Activated CD8-positive, alpha-beta memory T cell treated with anti-CD3 and anti-CD28 coated beads, Interleukin-2, amount 50 U/mL, for 4 hours (primary cell): ENCODE measurements at regions not wholly inside any gene's neighbourhood (a gene's known extent, or its start where the extent isn't known, plus 50 kb on each side); places are given as distances from the start of the nearest gene placed in this dataset.

Source experiments
- DNase-seq: peaks from one replicate; pipeline ENCODE4 v3.0.0-alpha.2; 2020

DNA sequence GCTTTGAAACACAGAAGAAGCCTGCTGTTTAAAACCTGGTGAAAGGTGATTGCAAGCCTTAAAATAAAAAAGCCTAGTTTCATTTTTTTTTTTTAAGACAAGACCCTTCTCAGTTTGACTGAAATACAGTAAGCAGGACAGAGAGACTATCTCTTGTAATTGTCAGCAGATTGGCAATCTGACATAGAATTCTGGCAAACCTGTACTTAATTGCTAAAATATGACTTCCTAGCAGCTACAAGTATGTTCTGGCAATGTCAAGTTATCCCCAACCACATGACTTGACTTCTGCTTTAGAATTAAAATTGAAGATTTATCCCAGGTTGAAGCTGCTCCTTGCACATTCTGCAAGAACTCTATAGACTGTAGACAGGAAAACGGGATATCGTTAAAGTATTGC lies 232.8 kb upstream of the NR2F2 start:
- DNase-seq: no peak

DNA sequence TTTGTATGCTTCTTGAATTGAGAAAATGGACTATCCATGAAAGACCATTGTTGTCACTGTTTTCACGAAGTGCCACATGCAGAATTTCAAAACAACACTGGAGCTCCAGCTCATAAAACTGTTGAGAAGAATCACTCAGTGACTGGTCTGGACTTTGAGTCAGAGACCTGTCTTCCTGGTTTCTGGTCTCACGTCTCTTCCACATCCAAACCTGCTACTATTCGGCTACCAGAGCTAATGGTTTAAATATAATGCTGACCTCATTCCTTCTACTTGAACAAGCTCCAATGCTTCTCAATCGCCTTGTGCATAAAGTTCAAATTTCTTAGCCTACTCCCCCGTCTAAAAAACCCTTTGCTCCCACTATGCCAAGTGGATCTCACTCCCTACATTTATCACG lies 227.9 kb upstream of the NR2F2 start:
- no peak for DNase-seq

DNA sequence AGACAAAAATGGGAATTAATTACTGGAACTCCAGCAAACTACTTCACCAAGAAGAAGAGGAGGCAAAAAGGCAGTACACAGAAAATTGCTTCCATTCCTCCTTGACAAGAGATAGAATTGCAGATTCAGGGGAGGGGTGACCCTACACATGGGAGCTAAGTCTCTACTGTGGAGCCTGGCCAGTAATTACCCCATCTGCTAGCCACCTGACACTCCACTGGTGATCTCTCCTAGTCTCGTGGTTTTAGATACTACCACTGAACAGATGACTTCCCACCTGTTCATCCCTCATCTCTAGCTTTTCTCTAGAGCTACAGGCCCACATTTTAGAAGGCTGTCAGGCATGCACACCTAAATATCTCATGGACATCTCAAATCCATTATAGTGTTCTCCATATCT lies 224.3 kb upstream of the NR2F2 start:
- no peak for DNase-seq

DNA sequence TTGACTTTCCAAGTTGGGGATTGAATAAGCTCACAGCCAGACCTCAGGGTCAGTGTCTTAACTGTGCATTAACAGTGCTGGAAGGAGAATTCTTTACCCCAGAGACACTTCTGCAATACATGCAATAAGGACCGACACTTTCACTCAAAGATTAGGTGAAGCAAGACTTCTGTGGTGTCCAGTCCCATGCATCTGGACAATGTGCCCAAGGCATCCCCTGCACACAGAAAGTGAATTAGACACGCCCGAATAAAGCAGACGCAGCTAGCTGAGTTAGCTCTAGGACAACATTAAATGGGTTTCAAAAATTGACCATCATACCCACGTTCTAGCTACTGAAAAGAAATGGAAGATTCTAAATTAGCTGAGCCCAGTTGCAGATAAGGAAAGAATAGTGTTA lies 223.9 kb upstream of the NR2F2 start:
- no peak for DNase-seq

DNA sequence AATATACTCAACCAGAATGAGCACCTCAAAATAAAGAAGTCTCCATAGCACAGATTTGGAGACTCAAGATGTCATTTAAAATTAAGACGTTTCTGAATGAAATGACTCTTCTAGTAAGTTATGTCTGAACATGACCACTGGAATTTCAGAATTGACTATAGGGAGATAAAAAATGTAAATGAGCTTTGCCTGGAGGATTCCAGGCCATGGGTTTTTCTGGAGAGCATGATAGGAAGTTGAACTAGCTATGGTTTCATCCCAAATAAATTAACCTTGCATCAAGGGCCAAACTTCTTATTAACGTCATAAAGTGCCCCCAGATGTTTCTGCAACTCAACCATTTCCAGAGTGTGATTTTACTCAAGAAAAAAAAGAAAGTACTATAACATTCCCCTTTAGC lies 222.6 kb upstream of the NR2F2 start:
- DNase-seq: no peak

DNA sequence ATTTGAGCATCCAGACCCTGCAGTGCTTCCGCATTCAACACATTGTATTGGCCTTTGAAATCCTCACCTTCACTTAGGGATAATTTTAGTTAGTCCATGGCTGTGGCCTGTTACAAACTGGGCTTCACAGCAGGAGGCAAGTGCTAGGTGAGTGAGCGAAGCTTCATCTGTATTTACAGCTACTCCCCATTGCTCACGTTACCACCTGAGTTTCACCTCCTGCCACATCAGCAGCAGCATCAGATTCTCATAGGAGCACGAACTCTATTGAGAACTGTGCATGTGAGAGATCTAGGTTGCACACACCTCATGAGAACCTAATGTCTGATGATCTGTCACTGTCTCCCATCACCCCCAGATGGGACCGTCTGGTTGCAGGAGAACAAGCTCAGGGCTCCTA lies 222.1 kb upstream of the NR2F2 start:
- DNase-seq: no peak

DNA sequence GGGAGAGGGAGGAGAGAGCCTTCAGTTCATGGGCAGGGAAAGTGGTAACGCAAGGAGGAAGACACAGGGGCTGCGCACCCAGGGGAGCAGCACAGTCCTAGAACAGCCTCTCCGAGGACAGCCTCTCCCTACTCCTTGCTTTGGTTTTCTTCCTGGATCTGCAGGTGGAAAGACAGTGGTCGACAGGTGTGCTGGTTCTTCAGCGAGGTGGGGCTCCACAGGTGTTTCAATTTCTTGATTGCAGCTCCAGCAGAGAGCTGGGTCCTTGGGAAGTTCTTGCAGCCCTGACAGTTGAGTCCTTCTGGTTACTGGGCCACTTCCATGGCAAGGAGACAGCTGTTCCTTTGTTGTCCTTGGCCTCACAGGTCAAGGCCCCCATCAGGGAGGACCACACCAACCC lies 220.7 kb upstream of the NR2F2 start:
- no peak for DNase-seq

DNA sequence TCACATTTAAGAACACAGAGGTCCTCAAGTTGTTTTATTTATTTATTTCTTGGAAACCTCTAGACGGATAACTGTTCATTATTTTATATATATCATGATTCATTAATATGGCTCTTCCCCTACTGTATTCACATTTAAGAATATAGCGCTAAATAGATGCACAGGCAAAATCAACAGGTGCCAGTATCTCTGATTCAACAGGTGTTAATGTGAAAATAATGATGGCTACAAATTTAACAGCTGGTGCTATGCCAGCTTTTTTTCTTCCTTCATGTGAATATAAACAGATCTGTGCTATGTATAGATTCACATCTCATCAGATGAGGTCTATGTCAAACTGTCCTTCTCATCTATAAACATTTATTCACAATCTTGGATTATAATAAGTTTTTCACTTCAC lies 218.5 kb upstream of the NR2F2 start:
- no peak for DNase-seq

DNA sequence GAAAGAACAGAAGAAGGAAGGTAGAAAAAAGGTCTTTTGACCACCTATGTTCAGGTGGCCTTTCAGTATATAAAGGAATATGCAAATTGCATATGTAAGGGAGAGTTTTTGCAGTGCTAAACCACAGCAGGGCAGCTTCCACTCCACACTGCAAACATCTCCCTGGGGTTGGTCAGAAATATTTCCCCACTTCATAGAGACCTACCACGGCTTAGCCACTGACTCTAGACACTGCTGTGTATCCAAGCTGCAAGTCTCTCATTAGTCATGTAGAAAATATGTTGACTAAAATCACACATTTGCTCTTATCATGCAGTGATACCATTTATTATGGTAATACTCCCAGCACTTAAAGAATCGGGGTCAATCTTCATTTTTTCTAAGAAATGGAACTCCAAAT lies 214.9 kb upstream of the NR2F2 start:
- DNase-seq: no peak

DNA sequence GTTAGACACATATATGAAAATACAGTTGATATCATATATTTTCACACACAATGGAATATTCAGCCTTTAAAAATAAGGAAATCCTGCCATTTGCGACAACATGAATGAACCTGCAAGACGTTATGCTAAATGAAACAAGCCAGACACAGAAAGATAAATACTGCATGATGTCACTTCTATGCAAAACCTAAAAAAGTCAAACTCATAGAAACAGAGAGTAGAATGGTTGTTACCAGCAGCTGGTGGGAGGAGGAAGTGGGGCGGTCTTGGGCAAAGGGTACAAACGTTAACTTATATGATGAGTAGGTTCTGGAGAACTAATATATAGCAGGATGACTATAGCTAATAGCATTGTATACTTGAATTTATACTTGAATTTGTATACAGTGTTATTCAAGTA lies 213.2 kb upstream of the NR2F2 start:
- DNase-seq: no peak

DNA sequence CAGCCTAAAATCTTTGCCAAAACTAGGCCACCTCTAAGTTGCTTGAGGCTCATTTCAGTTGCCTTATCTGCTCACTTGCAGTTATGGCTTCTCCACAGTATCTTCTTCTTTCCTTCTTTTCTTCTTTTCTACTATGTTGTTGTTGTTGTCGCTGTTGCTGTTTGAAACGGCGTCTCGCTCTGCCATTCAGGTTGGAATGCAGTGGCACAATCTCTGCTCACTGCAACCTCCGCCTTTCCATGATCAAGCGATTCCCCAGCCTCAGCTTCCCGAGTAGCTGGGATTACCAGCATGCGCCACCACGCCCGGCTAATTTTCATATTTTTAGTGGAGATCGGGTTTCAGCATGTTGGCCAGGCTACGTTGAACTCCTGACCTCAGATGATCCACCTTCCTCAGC lies 210.8 kb upstream of the NR2F2 start:
- DNase-seq: no peak

DNA sequence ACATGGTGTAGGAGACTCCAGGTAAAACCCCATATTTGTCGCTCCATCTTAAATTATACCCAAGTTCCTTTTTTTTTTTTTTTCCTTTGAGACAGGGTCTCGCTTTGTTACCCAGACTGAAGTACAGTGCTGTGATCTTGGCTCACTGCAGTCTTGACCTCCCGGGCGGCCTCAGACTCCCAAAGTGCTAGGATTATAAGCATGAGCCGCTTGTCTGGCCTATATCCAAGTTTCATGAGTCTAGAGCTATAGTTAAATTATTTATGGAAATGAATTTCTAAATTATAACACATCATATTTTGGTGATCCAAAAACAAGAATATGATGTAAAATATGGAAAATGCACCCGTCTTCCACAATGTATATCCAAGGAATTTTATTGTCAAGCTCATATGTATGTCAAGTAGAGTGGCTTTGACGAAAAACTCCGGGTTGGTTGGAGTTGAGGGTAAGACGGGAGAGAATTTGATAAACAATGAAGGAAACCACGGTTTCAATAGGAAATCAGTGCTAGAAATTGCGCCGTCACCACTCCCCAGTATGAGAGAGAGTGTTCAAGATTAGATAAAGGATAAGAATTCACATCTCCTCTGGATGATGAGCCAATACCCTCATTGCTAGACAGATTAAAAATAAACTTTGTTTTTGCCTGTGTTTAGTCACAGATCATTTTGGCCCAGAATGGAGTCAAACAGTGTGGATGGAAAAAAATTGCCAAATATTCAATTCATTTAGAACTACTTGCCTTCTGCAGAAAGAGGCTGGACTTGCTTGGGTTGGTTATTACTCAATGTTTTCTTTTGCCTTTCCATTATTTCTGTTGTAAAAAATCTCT lies 209.2 kb upstream of the NR2F2 start:
- no peak for DNase-seq

DNA sequence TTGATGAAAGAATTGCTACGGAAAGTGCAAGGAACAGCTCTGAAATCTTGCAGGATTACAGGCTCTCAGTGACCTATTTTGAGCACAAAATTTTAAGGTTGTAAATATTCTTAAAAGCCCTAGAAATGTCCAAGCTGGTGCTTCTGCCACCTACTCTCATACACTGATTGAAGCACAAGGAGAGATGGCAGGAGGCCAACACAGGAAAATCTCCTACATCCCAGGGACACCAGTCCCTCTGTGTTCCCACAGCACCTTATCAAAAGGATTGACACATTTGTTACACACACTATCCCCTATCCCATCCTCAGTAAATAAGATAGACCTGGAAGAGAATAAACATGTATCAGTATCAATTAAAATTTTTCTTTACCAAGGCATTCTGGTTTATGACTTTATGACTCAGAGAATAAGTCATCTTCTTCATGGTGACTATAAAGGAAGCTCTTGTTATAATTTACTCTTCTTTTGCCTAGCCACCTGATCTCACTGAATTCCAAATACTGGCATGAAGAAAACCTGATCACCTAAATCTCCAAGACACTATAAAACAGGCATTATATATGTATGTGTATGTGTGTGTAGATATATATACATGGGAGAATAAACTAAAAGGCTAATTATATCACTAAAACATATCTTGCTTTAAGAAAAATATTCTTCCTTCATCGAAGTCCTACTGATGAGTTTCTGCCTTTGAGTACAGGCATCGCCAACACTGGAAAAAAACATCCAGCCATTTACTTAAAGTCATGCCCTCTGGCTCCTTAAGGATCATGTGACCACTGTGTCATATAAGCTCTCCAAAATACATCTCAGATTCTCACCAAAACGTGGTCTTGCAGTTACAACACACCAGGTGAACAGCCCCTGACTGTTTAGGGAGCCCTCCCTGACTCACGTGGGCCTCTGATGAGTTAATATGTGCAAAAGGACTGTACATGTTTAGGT lies 208.1 kb upstream of the NR2F2 start:
- no peak for DNase-seq

DNA sequence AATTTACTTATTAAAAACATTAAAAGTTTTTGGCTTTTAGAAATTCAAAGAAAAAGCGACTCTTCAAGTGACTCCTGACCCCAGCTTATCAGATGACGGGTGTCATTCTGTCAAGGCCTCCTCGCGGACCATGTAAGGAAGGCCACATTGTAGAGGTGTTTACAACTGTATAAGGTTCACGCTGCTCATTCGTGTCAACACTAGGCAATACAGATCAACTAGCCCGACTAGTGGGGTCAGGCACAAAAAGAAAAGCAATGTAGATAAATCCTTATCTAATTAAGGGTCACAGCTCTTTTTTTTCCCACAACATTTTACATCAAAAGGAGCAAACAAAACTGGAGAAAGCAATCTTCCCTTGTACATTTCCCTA lies 207.5 kb upstream of the NR2F2 start:
- no peak for DNase-seq

DNA sequence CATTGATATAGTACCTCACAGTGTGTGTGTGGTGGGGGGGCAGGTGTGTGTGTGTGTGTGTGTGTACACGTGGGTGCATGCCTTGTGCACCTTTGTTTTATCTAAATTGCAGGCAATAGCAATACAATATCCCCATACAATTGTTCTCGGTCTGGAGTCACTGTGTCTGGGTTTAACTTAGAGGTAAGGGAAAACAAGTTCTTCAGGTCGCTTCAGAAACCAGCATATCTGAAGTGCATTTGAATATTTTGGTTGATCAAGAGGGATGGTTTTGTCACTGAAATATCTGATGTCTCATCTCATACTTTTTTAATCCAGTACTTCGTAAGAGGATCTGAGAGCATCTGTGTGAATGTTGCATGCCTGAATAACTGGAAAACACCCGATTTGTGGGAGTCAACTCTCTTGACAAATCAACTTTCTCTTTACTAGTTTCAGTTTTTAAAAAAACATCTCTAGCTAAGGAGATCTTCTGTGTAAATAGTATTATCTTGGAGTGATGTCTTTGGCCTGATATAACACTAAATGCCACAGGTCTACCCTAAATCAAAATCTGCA lies 206.8 kb upstream of the NR2F2 start:
- DNase-seq: no peak

DNA sequence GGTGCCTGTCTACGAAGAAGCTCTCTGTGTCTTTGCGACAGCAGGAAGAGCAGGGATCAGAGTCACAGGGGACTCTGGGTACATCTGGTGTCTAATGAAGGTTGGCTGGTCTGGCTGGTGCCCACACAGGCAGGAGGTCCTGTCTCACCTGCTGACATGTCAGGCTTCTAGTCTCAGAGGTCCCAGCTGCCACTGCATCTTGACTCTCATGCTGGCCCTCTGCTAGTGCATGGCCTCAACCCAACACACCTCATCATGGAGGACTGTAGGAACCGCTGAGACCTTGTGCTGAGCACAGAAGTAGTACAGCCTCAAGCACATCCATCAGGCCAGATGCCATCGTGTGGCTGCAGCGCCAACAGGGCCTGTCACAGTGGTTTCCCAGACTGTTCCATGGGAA lies 206.1 kb upstream of the NR2F2 start:
- DNase-seq: no peak

DNA sequence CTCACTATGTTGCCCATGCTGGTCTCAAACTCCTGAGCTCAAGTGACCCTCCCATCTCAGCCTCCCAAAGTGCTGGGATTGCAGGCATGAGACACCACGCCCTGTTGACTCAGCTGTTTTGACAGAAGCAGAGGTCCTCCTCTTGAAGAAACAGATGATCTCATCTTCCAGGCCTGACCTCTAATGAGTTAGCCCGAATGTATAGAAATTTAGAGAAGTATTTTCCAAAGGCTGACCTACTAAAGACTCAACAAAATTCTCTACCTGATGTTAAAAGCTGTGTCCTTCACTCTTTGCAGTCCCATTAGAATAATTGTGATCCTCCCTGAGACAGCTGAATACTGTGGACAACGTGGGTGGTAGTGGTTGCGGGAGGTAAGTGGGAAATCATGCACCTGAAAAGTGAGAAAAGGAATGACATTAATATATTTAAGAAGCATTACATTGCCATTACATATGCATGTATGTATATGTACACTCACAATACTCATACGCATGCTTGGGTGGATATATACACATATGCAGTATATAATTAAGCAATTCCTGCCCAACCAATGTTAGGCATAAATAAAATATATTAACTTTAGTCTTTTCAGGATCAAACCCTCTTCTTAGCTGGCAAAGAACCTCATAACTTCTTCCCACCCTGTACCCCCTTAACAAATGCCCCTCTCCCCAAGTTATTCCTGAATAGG lies 204.6 kb upstream of the NR2F2 start:
- DNase-seq: no peak

DNA sequence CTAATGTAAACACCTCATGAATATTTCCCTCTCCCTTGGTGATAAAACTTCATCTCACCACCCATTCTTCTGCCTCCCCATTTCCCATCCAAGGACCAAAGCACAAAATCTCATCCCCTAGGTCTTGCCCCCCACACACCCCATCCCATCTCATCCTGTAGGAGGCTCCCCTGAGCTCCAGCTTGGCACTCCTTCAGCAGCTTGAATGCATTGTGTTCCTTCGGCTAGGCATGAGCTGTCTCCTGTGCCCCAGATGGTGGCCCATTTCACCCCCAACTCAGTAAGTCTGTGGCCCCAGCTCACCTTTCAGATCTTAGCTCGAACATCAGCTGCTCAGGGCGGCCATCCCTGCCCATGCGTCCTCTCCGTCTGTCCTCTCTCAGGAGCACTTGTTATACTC lies 203.6 kb upstream of the NR2F2 start:
- DNase-seq: no peak

DNA sequence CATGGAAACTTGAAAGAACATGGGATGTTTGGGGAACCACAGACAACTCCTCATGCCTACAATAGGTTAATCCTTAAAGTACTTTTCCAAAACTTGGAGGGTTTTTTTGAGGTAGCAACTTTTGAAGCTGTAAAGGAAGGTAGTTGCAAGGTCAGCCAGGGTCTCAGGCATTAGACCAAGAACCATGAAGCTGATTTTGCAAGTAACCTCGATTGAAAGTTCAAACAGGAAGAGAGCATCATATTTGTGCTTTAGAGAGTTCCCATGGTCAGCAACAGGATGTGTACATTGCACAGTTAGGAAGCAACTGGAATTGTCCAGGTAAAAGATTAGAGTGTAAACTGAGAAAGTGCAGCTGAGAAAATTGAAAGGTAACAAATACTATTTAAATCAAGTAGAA lies 199.8 kb upstream of the NR2F2 start:
- DNase-seq: no peak

DNA sequence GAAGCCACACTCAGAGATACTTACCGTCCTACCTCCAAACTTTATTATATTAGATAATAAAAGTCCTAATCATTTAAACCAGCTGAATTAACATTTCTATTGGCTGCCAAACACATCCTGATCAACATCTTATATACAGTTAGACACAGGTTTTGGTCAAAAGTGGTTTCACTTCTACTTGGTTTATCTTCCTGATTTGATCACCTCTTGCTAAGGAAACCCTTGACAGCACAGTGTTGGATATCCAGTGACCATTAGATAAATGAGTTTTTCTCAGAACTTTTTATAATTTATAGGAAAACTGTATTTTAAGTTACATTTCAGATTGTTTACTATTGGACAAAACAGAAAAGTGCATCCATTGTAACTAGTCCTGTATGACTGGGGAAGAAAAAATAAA lies 198.4 kb upstream of the NR2F2 start:
- no peak for DNase-seq

DNA sequence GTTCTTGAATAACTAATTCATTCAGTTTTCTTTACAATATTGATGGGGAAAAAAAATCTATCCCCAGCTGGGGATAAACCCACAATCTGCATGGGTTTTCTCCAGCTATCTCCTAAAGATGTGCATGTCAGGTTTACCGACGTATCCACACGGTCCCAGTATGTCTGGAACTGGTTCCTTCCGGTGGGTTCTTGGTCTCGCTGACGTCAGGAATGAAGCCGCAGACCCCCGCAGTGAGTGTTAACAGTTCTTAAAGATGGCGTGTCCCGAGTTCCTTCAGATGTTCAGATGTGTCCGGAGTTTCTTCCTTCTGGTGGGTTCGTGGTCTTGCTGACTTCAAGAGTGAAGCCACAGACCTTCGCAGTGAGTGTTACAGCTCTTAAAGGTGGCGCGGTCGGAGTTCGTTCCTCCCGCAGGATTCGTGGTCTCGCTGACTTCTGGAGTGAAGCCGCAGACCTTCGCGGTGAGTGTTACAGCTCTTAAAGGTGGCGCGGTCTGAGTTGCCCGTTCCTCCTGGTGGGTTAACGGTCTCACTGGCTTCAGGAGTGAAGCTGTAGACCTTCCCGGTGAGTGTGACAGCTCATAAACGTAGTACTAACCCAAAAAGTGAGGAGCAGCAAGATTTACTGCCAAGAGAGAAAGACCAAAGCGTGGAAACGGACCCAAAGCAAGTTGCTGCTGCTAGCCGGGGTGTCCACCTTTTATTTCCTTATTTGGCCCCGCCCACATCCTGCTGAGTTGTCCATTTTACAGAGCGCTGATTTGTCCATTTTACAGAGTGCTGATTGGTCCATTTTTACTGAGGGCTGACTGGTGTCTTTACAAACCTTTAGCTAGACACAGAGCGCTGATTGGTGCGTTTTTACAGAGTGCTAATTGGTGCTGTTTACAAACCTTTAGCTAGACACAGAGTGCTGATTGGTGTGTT lies 195.1 kb upstream of the NR2F2 start:
- DNase-seq: no peak

DNA sequence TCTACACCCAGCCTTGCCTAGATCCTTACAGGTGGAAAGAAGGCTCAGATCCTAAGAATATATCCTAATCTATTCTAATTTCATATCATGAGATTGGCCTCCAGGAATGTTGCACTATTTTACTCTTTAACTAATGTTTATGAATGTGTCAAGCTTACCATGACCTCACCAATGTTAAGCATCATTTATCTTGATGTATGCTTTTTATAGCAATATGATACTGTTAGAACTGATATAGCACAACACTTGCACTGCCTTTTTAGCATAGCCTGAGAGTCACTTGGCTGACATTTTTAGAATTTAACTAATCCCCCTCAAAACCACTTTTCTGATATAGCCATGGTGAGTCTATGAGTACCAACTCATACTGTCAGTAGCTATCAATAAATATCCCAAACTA lies 191.5 kb upstream of the NR2F2 start:
- no peak for DNase-seq
